Gastrocnemius medialis (tissue), 4 donors: ENCODE measurements at regions not wholly inside any gene's neighbourhood (a gene's known extent, or its start where the extent isn't known, plus 50 kb on each side); places are given as distances from the start of the nearest gene placed in this dataset.

Experiments
- CTCF ChIP-seq, 5 experiments: fragments of 450-650 bp in 3 of 5; fragments of 200-600 bp in 2 of 5; sonication (generic) in 2 of 5; IDR thresholded peaks in 4 of 5; conservative IDR thresholded peaks in 1 of 5; 1 replicate in 4 of 5; 2 replicates in 1 of 5; pipeline ENCODE4 v1.5.1; 2016 to 2019; ENCODE audit warnings: antibody characterized with exemption in 5 of 5, mild to moderate bottlenecking in 3 of 5, moderate library complexity in 3 of 5
- POLR2A ChIP-seq, 2 donors: fragments of 450-650 bp; IDR thresholded peaks; one replicate each; pipeline ENCODE4 v1.6.1; 2017; ENCODE audit warnings: antibody characterized with exemption in 2 of 2, mild to moderate bottlenecking in 2 of 2, moderate library complexity in 2 of 2

DNA sequence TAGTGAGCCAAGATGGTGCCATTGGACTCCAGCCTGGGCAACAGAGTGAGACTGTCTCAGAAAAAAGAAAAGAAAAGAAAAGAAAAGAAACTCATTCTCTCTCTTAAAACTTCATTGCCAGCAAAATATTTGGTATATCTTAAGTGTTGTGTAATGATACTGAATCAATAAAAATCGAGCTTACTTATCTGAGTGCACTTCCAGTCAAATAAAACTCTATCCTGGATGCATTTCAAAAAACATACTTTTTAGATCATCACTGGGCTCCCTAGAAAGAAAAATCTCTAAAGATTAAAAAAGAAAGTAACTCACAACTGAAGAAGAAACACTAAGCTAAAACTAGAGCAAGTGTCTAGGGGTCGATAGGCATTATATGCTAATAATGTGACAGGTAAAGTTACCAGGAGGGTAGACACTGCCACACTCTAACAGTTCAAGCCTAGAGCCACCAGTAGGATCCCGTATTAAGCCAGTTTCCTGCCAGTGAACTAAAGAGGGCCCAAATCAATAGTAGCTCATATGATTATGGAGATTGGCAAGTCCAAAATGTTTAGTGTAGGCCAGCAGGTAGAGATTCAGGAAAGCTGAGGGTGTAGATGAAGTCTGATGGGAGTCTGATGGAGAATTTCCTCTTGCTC, 242.1 kb upstream of the CYRIA start:
- TF ChIP-seq POLR2A (IDR thresholded peaks at IDR 0.05) (no peak), CTCF (IDR thresholded peaks at IDR 0.05 in 4 of 5, conservative IDR thresholded peaks at IDR 0.05 in 1 of 5) (no peak)
